GM23338 (cell line): ENCODE measurements at regions not wholly inside any gene's neighbourhood (a gene's known extent, or its start where the extent isn't known, plus 50 kb on each side); places are given as distances from the start of the nearest gene placed in this dataset.
A peak's percentile ranks its signal among the peaks of the same experiment; 100 is the strongest.

Experiments
- ATAC-seq: fragments of 200-7000 bp; cut with Tn5 transposase; 3 replicates; pipeline ENCODE4 v1.9.1; 2020
- DNase-seq: peaks from one replicate; pipeline ENCODE4 v3.0.0-alpha.2; 2015; ENCODE audit warnings: low spot score
- H2AFZ ChIP-seq: fragments of 200-600 bp; sonication (generic); 2 replicates; pipeline ENCODE4 v1.8.0; 2016; ENCODE audit warnings: antibody characterized with exemption, mild to moderate bottlenecking, moderate library complexity
- H3F3A ChIP-seq: fragments of 200-600 bp; sonication (generic); replicated peaks from 2 replicates; pipeline ENCODE4 v1.8.0; 2017; ENCODE audit warnings: antibody characterized with exemption, mixed run types, low read depth
- H3K27ac ChIP-seq: fragments of 200-600 bp; sonication (generic); 2 replicates; pipeline ENCODE4 v1.6.1; 2016; ENCODE audit warnings: low read depth
- H3K27me3 ChIP-seq: fragments of 200-600 bp; sonication (generic); 2 replicates; pipeline ENCODE4 v1.8.0; 2016; ENCODE audit warnings: mild to moderate bottlenecking, mixed run types, moderate library complexity; ENCODE audit not compliant: insufficient read depth
- H3K36me3 ChIP-seq: fragments of 200-600 bp; sonication (generic); 2 replicates; pipeline ENCODE4 v1.8.0; 2016; ENCODE audit warnings: mild to moderate bottlenecking; ENCODE audit not compliant: insufficient read depth
- H3K4me1 ChIP-seq: fragments of 200-600 bp; sonication (generic); 2 replicates; pipeline ENCODE4 v1.8.0; 2016; ENCODE audit warnings: mild to moderate bottlenecking, moderate library complexity; ENCODE audit not compliant: insufficient read depth
- H3K4me2 ChIP-seq: fragments of 200-600 bp; sonication (generic); 2 replicates; pipeline ENCODE4 v1.7.1; 2017; ENCODE audit warnings: mixed run types
- H3K4me3 ChIP-seq: fragments of 200-600 bp; sonication (generic); 2 replicates; pipeline ENCODE4 v1.6.1; 2016; ENCODE audit warnings: mixed run types
- H3K79me2 ChIP-seq: fragments of 200-600 bp; sonication (generic); replicated peaks from 2 replicates; pipeline ENCODE4 v1.8.0; 2017; ENCODE audit warnings: mild to moderate bottlenecking; ENCODE audit not compliant: insufficient read depth
- H3K9me2 ChIP-seq: fragments of 200-600 bp; sonication (generic); 2 replicates; pipeline ENCODE4 v1.8.0; 2017; ENCODE audit not compliant: insufficient read depth
- H4K20me1 ChIP-seq: fragments of 200-600 bp; sonication (generic); replicated peaks from 2 replicates; pipeline ENCODE4 v1.8.0; 2017; ENCODE audit warnings: mild to moderate bottlenecking; ENCODE audit not compliant: insufficient read depth
- H3K27ac Mint-ChIP-seq: 2 replicates; pipeline ENCODE4 v1.8.0; 2020; ENCODE audit warnings: inconsistent platforms, mild to moderate bottlenecking, moderate library complexity, mixed read lengths
- H3K27me3 Mint-ChIP-seq: 3 replicates; pipeline ENCODE4 v1.8.0; 2022; ENCODE audit warnings: low read depth, mild to moderate bottlenecking, moderate library complexity, mixed read lengths, inconsistent platforms; ENCODE audit not compliant: insufficient read depth, poor library complexity
- H3K36me3 Mint-ChIP-seq: 3 replicates; pipeline ENCODE4 v1.8.0; 2021; ENCODE audit warnings: low read depth, mild to moderate bottlenecking, inconsistent platforms, moderate library complexity, mixed read lengths
- H3K4me1 Mint-ChIP-seq: 3 replicates; pipeline ENCODE4 v1.8.0; 2020; ENCODE audit warnings: mild to moderate bottlenecking, inconsistent platforms, mixed read lengths
- H3K4me3 Mint-ChIP-seq: 3 replicates; pipeline ENCODE4 v1.8.0; 2021; ENCODE audit warnings: moderate library complexity, mild to moderate bottlenecking, inconsistent platforms, mixed read lengths
- H3K9me3 Mint-ChIP-seq: 3 replicates; pipeline ENCODE4 v1.8.0; 2020; ENCODE audit warnings: moderate library complexity, mild to moderate bottlenecking, inconsistent platforms, mixed read lengths
- CREB1 ChIP-seq: fragments of 250-450 bp; sonication (Bioruptor Pico); IDR thresholded peaks from 2 replicates; pipeline ENCODE4 v1.5.0; 2020; ENCODE audit warnings: low read depth, mild to moderate bottlenecking, moderate library complexity
- EZH2 ChIP-seq: fragments of 200-600 bp; sonication (generic); IDR thresholded peaks from one replicate; pipeline ENCODE4 v1.8.0; 2017; ENCODE audit warnings: antibody characterized with exemption, mild to moderate bottlenecking, low read depth; ENCODE audit not compliant: unreplicated experiment
- EZH2phosphoT487 ChIP-seq: fragments of 200-600 bp; sonication (generic); IDR thresholded peaks from one replicate; pipeline ENCODE4 v1.8.1; 2018; ENCODE audit warnings: antibody characterized with exemption; ENCODE audit not compliant: unreplicated experiment
- JUNB ChIP-seq: IDR thresholded peaks from one replicate; pipeline ENCODE4 v1.6.1; 2016; ENCODE audit warnings: antibody characterized with exemption; ENCODE audit not compliant: unreplicated experiment
- NANOG ChIP-seq: IDR thresholded peaks from 2 replicates; pipeline ENCODE4 v1.6.1; 2016; ENCODE audit warnings: antibody characterized with exemption, borderline replicate concordance
- REST ChIP-seq: IDR thresholded peaks from one replicate; pipeline ENCODE4 v1.6.1; 2018; ENCODE audit warnings: antibody characterized with exemption; ENCODE audit not compliant: unreplicated experiment
- STAT1 ChIP-seq: IDR thresholded peaks from one replicate; pipeline ENCODE4 v1.6.1; 2016; ENCODE audit warnings: antibody characterized with exemption; ENCODE audit not compliant: unreplicated experiment
- ZNF114 ChIP-seq: fragments of 250-450 bp; sonication (Bioruptor Pico); IDR thresholded peaks from 2 replicates; pipeline ENCODE4 v1.5.0; 2020; ENCODE audit warnings: mild to moderate bottlenecking, moderate library complexity
- TF ChIP-seq, protein P1 (sequence below): IDR thresholded peaks from 2 replicates; pipeline ENCODE4 v1.6.1; 2016; ENCODE audit warnings: antibody characterized with exemption
- TF ChIP-seq, protein P2 (sequence below), 2 experiments: fragments of 200-600 bp in 1 of 2; sonication (generic) in 1 of 2; conservative IDR thresholded peaks; 2 replicates each; pipeline versions ENCODE4 v1.5.1 to v1.6.1; 2016 to 2017; ENCODE audit warnings: antibody characterized with exemption in 2 of 2, low read depth in 2 of 2, mild to moderate bottlenecking in 2 of 2, moderate library complexity in 1 of 2

- TF ChIP-seq REST = no peak
- no peak for TF ChIP-seq EZH2phosphoT487
Observed at GRCh38 chr5:148739023-148739422, 84.7 kb upstream of the HTR4 start (continued).

DNA sequence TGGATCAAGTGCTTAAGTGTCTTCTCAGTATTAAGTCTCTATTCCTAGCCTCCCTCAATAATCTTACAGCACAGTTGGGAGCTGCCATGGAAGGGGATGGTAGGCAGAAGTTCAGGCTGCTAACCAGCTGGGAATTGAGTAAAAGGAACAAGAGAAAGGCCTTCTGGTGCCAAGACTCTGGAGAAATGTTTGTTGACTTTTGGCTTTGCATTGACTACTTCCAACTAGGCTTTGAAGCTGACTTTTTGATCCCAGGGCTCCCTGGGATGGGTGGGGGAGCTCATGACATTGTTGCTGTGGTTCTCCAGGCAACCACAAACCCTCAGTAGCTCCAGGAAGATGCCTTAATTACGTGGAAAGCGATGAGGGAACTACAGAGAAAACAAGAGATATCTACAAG, 85.2 kb upstream of the HTR4 start:
- Histone ChIP-seq H4K20me1 (no peaks in the 10 kb centered on the region), H3K4me2 (no peak overlapping the region), H3K79me2 (no peaks in the 10 kb centered on the region), H3K9me2 (no peaks in the 10 kb centered on the region), H3F3A (no peaks in the 10 kb centered on the region), H2AFZ (peak overlapping the region; percentile 45; the same call in 1 of the 2 replicates), H3K36me3 (no peaks in the 10 kb centered on the region), H3K27me3 (no peaks in the 10 kb centered on the region), H3K4me3 (no peak overlapping the region), H3K27ac (no peak overlapping the region), H3K4me1 (no peaks in the 10 kb centered on the region)
- H3K27me3 Mint-ChIP-seq = peaks cover 6% of the 10 kb centered on the region
- no peak overlapping the region for H3K4me3 Mint-ChIP-seq
- no peak overlapping the region for H3K27ac Mint-ChIP-seq
- no peaks in the 10 kb centered on the region for H3K4me1 Mint-ChIP-seq
- TF ChIP-seq CREB1 (CRISPR knock-in tag) (no peak), ZNF114 (CRISPR knock-in tag) (no peak), REST (no peak), STAT1 (no peak), EZH2 (no peak), JUNB (no peak), EZH2phosphoT487 (no peak), NANOG (no peak)
- TF ChIP-seq, protein P1, sequence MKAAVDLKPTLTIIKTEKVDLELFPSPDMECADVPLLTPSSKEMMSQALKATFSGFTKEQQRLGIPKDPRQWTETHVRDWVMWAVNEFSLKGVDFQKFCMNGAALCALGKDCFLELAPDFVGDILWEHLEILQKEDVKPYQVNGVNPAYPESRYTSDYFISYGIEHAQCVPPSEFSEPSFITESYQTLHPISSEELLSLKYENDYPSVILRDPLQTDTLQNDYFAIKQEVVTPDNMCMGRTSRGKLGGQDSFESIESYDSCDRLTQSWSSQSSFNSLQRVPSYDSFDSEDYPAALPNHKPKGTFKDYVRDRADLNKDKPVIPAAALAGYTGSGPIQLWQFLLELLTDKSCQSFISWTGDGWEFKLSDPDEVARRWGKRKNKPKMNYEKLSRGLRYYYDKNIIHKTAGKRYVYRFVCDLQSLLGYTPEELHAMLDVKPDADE = no peak
- TF ChIP-seq, protein P2, sequence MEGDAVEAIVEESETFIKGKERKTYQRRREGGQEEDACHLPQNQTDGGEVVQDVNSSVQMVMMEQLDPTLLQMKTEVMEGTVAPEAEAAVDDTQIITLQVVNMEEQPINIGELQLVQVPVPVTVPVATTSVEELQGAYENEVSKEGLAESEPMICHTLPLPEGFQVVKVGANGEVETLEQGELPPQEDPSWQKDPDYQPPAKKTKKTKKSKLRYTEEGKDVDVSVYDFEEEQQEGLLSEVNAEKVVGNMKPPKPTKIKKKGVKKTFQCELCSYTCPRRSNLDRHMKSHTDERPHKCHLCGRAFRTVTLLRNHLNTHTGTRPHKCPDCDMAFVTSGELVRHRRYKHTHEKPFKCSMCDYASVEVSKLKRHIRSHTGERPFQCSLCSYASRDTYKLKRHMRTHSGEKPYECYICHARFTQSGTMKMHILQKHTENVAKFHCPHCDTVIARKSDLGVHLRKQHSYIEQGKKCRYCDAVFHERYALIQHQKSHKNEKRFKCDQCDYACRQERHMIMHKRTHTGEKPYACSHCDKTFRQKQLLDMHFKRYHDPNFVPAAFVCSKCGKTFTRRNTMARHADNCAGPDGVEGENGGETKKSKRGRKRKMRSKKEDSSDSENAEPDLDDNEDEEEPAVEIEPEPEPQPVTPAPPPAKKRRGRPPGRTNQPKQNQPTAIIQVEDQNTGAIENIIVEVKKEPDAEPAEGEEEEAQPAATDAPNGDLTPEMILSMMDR (conservative IDR thresholded peaks at IDR 0.05; ENCODE audit: low read depth in 2 of 2) = no peak
- DNase-seq (no peak), ATAC-seq (no peak)
- H3K36me3 Mint-ChIP-seq = no peaks in the 10 kb centered on the region
- H3K9me3 Mint-ChIP-seq = no peaks in the 10 kb centered on the region
